ENCODE measurements at regions not wholly inside any gene's neighbourhood (a gene's known extent, or its start where the extent isn't known, plus 50 kb on each side); places are given as distances from the start of the nearest gene placed in this dataset.

DNA sequence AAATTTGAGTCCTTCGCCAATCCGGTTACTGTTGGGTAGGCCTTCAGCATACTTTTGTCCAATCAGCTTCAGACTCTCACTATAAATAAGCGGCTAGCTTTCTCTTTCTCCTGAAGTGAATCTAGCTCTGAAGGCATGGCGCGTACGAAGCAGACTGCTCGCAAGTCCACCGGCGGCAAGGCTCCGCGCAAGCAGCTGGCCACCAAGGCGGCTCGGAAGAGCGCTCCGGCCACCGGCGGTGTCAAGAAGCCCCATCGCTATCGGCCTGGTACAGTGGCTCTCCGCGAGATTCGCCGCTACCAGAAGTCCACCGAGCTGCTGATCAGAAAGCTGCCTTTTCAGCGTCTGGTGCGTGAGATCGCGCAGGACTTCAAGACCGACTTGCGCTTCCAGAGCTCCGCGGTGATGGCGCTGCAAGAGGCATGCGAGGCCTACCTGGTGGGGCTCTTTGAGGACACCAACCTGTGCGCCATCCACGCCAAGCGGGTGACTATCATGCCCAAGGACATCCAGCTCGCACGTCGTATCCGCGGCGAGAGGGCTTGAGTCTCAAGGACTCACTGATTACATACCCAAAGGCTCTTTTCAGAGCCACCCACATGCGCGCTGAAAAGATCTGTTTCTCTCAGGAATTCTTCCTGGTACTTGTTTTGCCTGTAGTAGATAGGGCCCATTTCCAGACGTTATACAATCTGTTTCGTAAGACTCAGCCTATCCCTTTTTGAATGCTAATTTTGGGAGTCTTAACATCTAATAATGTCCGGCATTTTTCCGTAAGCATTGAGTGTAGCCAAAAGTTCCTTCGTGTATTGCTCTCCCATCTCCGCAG is 102.0 kb downstream of the OR2B2 start (continued):
- TF ChIP-seq NCOA2 (CRISPR knock-in tag; IDR thresholded peaks at IDR 0.05): no peak
- peak; percentile 93 for TF ChIP-seq ZFY (CRISPR knock-in tag; IDR thresholded peaks at IDR 0.05)
- TF ChIP-seq, protein P1, sequence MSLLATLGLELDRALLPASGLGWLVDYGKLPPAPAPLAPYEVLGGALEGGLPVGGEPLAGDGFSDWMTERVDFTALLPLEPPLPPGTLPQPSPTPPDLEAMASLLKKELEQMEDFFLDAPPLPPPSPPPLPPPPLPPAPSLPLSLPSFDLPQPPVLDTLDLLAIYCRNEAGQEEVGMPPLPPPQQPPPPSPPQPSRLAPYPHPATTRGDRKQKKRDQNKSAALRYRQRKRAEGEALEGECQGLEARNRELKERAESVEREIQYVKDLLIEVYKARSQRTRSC (CRISPR knock-in tag; IDR thresholded peaks at IDR 0.05; ENCODE audit: low read depth): 0 out of 2 replicates have a peak, but pooled peaks have one; percentile 26
- TF ChIP-seq ZNF672 (CRISPR knock-in tag; IDR thresholded peaks at IDR 0.05): 0 out of 2 replicates have a peak, but pooled peaks have one; percentile 64
- no peak; the same call in 1 of the 2 replicates for TF ChIP-seq KLF6 (CRISPR knock-in tag; IDR thresholded peaks at IDR 0.05)
- no peak for TF ChIP-seq LCORL (IDR thresholded peaks at IDR 0.05)
- TF ChIP-seq LCORL (CRISPR knock-in tag; IDR thresholded peaks at IDR 0.05): peak; percentile 73; the same call in 1 of the 2 replicates
- no peak for TF ChIP-seq JUNB (CRISPR knock-in tag; IDR thresholded peaks at IDR 0.05; ENCODE audit: borderline replicate concordance)
- peak; percentile 44; the same call in 1 of the 2 replicates for TF ChIP-seq DNMT1 (CRISPR knock-in tag; IDR thresholded peaks at IDR 0.05)
- TF ChIP-seq ZMYM4 (CRISPR knock-in tag; IDR thresholded peaks at IDR 0.05): peak; percentile 96
- TF ChIP-seq, protein P2, sequence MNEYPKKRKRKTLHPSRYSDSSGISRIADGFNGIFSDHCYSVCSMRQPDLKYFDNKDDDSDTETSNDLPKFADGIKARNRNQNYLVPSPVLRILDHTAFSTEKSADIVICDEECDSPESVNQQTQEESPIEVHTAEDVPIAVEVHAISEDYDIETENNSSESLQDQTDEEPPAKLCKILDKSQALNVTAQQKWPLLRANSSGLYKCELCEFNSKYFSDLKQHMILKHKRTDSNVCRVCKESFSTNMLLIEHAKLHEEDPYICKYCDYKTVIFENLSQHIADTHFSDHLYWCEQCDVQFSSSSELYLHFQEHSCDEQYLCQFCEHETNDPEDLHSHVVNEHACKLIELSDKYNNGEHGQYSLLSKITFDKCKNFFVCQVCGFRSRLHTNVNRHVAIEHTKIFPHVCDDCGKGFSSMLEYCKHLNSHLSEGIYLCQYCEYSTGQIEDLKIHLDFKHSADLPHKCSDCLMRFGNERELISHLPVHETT (CRISPR knock-in tag; conservative IDR thresholded peaks at IDR 0.05): no peak
- peak; percentile 63; the same call in 1 of the 2 replicates for TF ChIP-seq ZNF317 (CRISPR knock-in tag; IDR thresholded peaks at IDR 0.05)
- peak; percentile 53; the same call in 1 of the 2 replicates for TF ChIP-seq ZBTB3 (CRISPR knock-in tag; IDR thresholded peaks at IDR 0.05; ENCODE audit: borderline replicate concordance, low read depth)
- TF ChIP-seq HCFC1 (IDR thresholded peaks at IDR 0.05; ENCODE audit: low read depth, low read length): no peak
- TF ChIP-seq HOXA3 (CRISPR knock-in tag; IDR thresholded peaks at IDR 0.05): peak; percentile 88
- peak; percentile 96; the same call in 1 of the 2 replicates for TF ChIP-seq ZNF33B (CRISPR knock-in tag; IDR thresholded peaks at IDR 0.05)
- no peak; the same call in 1 of the 2 replicates for TF ChIP-seq ZNF570 (CRISPR knock-in tag; IDR thresholded peaks at IDR 0.05; ENCODE audit: borderline replicate concordance)
- TF ChIP-seq, protein P3, sequence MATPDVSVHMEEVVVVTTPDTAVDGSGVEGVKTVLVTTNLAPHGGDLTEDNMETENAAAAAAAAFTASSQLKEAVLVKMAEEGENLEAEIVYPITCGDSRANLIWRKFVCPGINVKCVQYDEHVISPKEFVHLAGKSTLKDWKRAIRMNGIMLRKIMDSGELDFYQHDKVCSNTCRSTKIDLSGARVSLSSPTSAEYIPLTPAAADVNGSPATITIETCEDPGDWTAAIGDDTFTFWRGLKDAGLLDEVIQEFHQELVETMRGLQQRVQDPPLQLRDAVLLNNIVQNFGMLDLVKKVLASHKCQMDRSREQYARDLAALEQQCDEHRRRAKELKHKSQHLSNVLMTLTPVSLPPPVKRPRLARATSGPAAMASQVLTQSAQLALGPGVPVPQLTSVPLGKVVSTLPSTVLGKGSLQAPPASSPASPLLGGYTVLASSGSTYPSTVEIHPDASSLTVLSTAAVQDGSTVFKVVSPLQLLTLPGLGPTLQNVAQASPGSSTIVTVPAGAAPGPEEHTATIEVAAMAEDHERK (CRISPR knock-in tag; IDR thresholded peaks at IDR 0.05; ENCODE audit: low read depth): no peak
- TF ChIP-seq KDM5B (CRISPR knock-in tag; IDR thresholded peaks at IDR 0.05; ENCODE audit: borderline replicate concordance): peak; percentile 95
- peak; percentile 97 for TF ChIP-seq HES4 (CRISPR knock-in tag; IDR thresholded peaks at IDR 0.05; ENCODE audit: borderline replicate concordance)
- TF ChIP-seq ARNT (IDR thresholded peaks at IDR 0.05): no peak
- TF ChIP-seq SRSF9 (IDR thresholded peaks at IDR 0.05; ENCODE audit: borderline replicate concordance, insufficient read depth, low read depth, low read length, poor library complexity, severe bottlenecking): no peak
- TF ChIP-seq ZNF496 (CRISPR knock-in tag; IDR thresholded peaks at IDR 0.05; ENCODE audit: insufficient replicate concordance): no peak
- TF ChIP-seq, protein P4, sequence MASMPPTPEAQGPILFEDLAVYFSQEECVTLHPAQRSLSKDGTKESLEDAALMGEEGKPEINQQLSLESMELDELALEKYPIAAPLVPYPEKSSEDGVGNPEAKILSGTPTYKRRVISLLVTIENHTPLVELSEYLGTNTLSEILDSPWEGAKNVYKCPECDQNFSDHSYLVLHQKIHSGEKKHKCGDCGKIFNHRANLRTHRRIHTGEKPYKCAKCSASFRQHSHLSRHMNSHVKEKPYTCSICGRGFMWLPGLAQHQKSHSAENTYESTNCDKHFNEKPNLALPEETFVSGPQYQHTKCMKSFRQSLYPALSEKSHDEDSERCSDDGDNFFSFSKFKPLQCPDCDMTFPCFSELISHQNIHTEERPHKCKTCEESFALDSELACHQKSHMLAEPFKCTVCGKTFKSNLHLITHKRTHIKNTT (CRISPR knock-in tag; IDR thresholded peaks at IDR 0.05): no peak
- TF ChIP-seq ZNF816 (CRISPR knock-in tag; IDR thresholded peaks at IDR 0.05; ENCODE audit: borderline replicate concordance): peak; percentile 96

Data from HepG2 (cell line).